Spleen (tissue), 7 donors: ENCODE measurements at regions not wholly inside any gene's neighbourhood (a gene's known extent, or its start where the extent isn't known, plus 50 kb on each side); places are given as distances from the start of the nearest gene placed in this dataset.

ENCODE experiments used
- POLR2A ChIP-seq, 3 donors: fragments of 450-650 bp; IDR thresholded peaks; one replicate each; pipeline ENCODE4 v1.5.1; 2017; ENCODE audit warnings: antibody characterized with exemption in 3 of 3, mild to moderate bottlenecking in 1 of 3
- POLR2AphosphoS5 ChIP-seq, 3 donors: sonication (generic); formaldehyde crosslinking; IDR thresholded peaks; one replicate each; pipeline ENCODE4 v1.5.1; 2017; ENCODE audit warnings: antibody characterized with exemption in 3 of 3
- TF ChIP-seq, protein P1 (sequence below), 11 experiments: fragments of 200-600 bp in 7 of 11; fragments of 450-650 bp in 4 of 11; sonication (generic) in 4 of 11; IDR thresholded peaks in 8 of 11; conservative IDR thresholded peaks in 3 of 11; 1 replicate in 7 of 11; 2 replicates in 4 of 11; pipeline versions ENCODE4 v1.4.0 to v1.8.0; 2016 to 2021; ENCODE audit warnings: antibody characterized with exemption in 11 of 11, inconsistent platforms in 4 of 11, mild to moderate bottlenecking in 1 of 11
- donor health status: DM: no; HTN: no; CAD: no; lungs with moderate emphysema.
- donor health status: DM: no; HTN: no; CAD: no.
- donor health status: DM: no; HTN: no; CAD: no.

DNA sequence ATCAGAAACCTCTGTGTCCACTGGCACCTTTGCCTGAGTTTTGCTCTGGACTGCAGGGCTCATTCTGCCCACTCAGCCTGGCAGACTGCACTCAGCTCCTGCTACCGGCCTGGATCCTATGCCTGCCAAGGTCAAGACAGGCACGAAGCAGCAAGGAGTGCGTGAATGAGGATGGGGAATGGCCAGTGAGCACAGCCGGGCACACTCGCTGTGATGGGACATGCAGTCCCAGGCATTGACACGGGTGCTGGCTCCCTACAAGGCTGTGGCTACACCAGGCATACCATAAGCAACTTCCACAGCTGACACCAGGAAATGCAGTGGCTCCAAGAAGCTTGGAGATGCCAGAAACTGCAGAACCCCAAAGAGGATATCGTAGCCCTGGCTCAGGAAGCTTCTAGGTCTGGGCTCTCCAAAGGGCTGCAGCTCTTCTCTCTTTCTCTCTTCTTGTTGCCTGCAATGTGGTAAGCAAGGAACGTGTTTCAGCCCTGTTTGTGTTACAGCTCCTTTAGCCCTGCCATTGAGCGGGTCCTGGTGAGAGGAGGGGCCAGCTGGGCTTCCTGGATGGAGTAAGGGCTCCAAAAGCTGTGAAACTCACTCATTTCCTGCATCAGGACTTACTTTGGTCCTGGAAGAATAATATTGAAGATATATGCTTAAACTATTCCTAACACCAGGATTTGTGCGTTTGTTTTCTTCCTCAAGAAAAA lies 832.6 kb upstream of the SLITRK5 start:
- TF ChIP-seq, protein P1, sequence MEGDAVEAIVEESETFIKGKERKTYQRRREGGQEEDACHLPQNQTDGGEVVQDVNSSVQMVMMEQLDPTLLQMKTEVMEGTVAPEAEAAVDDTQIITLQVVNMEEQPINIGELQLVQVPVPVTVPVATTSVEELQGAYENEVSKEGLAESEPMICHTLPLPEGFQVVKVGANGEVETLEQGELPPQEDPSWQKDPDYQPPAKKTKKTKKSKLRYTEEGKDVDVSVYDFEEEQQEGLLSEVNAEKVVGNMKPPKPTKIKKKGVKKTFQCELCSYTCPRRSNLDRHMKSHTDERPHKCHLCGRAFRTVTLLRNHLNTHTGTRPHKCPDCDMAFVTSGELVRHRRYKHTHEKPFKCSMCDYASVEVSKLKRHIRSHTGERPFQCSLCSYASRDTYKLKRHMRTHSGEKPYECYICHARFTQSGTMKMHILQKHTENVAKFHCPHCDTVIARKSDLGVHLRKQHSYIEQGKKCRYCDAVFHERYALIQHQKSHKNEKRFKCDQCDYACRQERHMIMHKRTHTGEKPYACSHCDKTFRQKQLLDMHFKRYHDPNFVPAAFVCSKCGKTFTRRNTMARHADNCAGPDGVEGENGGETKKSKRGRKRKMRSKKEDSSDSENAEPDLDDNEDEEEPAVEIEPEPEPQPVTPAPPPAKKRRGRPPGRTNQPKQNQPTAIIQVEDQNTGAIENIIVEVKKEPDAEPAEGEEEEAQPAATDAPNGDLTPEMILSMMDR (IDR thresholded peaks at IDR 0.05 in 8 of 11, conservative IDR thresholded peaks at IDR 0.05 in 3 of 11), result no peak
- TF ChIP-seq POLR2AphosphoS5 (IDR thresholded peaks at IDR 0.05), result no peak
- TF ChIP-seq POLR2A (IDR thresholded peaks at IDR 0.05), result no peak
